Activated CD8-positive, alpha-beta T cell treated with anti-CD3 and anti-CD28 coated beads for 36 hours (primary cell): ENCODE measurements at regions not wholly inside any gene's neighbourhood (a gene's known extent, or its start where the extent isn't known, plus 50 kb on each side); places are given as distances from the start of the nearest gene placed in this dataset.

ENCODE experiments used
- ATAC-seq: fragments of 200-7000 bp; cut with Tn5 transposase; one replicate; pipeline ENCODE4 v1.10.0; 2021; ENCODE audit warnings: mild to moderate bottlenecking, moderate library complexity
- CTCF ChIA-PET: fragments of 350-600 bp; sonication (Branson Sonifier 250); formaldehyde crosslinking; loops from one replicate; lab custom pipeline; 2021; ENCODE audit warnings: antibody characterized with exemption; lab: Charles Lee
- POLR2A ChIA-PET: fragments of 350-600 bp; sonication (Branson Sonifier 250); formaldehyde crosslinking; loops from one replicate; lab custom pipeline; 2021; ENCODE audit warnings: antibody characterized with exemption; lab: Charles Lee
- DNase-seq: peaks from one replicate; pipeline ENCODE4 v3.0.0-alpha.2; 2020
- H3K27ac Mint-ChIP-seq: one replicate; pipeline ENCODE4 v1.8.0; 2021; ENCODE audit warnings: mild to moderate bottlenecking, mixed read lengths
- H3K27me3 Mint-ChIP-seq: one replicate; pipeline ENCODE4 v1.8.0; 2021; ENCODE audit warnings: mixed read lengths
- H3K36me3 Mint-ChIP-seq: one replicate; pipeline ENCODE4 v1.8.0; 2021; ENCODE audit warnings: low read depth, mixed read lengths
- H3K4me1 Mint-ChIP-seq: one replicate; pipeline ENCODE4 v1.8.0; 2021; ENCODE audit warnings: low read depth, mixed read lengths
- H3K4me3 Mint-ChIP-seq: one replicate; pipeline ENCODE4 v1.8.0; 2021; ENCODE audit warnings: mild to moderate bottlenecking, moderate library complexity, mixed read lengths
- H3K9me3 Mint-ChIP-seq: one replicate; pipeline ENCODE4 v1.8.0; 2021; ENCODE audit warnings: mixed read lengths
- intact Hi-C: fragments of 100-400 bp; cut with micrococcal nuclease; formaldehyde crosslinking; loops from one replicate; pipeline ENCODE4 v1.10.0; 2022
- TF ChIP-seq, protein P1 (sequence below): fragments of 200-600 bp; IDR thresholded peaks from one replicate; pipeline ENCODE4 v1.8.0; 2022; ENCODE audit warnings: antibody characterized with exemption, mild to moderate bottlenecking

DNA sequence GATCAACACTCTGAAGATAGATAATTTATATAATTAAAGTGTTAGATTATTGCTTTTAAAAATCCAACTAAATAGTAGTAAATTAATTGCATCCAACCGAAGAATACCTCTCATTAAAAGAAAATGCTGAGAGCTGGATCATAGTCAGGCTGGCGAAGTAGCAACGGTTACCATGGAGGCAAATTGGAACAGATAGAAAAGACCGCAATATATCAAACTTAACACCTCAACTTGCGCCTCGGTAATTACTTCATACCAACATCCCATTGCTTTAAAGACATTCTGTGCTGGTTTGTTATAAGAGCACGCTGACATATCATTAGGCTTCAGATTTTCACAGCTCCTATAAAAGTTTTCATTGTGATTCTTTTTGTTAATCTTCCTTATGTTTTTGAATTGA lies 183.8 kb upstream of the ZC3H15 start:
- peaks cover 2% of the 10 kb centered on the region for H3K9me3 Mint-ChIP-seq
- no peaks in the 10 kb centered on the region for H3K27me3 Mint-ChIP-seq
- ChIA-PET POLR2A (no interaction called here), CTCF (no interaction called here)
- no peak for DNase-seq
- TF ChIP-seq, protein P1, sequence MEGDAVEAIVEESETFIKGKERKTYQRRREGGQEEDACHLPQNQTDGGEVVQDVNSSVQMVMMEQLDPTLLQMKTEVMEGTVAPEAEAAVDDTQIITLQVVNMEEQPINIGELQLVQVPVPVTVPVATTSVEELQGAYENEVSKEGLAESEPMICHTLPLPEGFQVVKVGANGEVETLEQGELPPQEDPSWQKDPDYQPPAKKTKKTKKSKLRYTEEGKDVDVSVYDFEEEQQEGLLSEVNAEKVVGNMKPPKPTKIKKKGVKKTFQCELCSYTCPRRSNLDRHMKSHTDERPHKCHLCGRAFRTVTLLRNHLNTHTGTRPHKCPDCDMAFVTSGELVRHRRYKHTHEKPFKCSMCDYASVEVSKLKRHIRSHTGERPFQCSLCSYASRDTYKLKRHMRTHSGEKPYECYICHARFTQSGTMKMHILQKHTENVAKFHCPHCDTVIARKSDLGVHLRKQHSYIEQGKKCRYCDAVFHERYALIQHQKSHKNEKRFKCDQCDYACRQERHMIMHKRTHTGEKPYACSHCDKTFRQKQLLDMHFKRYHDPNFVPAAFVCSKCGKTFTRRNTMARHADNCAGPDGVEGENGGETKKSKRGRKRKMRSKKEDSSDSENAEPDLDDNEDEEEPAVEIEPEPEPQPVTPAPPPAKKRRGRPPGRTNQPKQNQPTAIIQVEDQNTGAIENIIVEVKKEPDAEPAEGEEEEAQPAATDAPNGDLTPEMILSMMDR = no peak
- no peak overlapping the region for H3K4me3 Mint-ChIP-seq
- no peaks in the 10 kb centered on the region for H3K4me1 Mint-ChIP-seq
- ATAC-seq = no peak
- peaks cover 16% of the 10 kb centered on the region for H3K36me3 Mint-ChIP-seq
- intact Hi-C loops = no loop called here
- H3K27ac Mint-ChIP-seq = no peak overlapping the region

DNA sequence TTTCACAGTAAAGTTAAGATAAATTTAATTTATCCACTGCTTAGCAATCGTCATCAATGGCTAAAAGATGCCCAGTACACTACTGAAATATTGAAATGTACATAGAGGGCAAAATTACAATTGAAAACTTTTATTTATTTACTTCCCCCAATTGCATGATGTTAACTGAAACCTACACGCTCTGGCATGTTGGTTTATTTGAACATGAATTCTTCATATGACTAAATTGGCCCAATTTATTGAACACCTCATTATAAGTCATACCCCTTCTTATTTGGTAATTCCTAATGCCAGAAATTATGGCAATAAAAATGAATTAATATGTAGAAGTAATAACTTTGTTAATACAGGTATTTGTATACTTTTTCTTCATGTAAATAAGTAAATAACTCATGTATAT lies 183.0 kb upstream of the ZC3H15 start:
- no peaks in the 10 kb centered on the region for H3K27me3 Mint-ChIP-seq
- H3K4me3 Mint-ChIP-seq = no peak overlapping the region
- peaks cover 17% of the 10 kb centered on the region for H3K36me3 Mint-ChIP-seq
- POLR2A ChIA-PET = no interaction called here
- CTCF ChIA-PET = no interaction called here
- H3K27ac Mint-ChIP-seq = no peak overlapping the region
- TF ChIP-seq, protein P1 = no peak
- ATAC-seq = no peak
- peaks cover 2% of the 10 kb centered on the region for H3K9me3 Mint-ChIP-seq
- H3K4me1 Mint-ChIP-seq = no peaks in the 10 kb centered on the region
- intact Hi-C loops = no loop called here
- DNase-seq = no peak

DNA sequence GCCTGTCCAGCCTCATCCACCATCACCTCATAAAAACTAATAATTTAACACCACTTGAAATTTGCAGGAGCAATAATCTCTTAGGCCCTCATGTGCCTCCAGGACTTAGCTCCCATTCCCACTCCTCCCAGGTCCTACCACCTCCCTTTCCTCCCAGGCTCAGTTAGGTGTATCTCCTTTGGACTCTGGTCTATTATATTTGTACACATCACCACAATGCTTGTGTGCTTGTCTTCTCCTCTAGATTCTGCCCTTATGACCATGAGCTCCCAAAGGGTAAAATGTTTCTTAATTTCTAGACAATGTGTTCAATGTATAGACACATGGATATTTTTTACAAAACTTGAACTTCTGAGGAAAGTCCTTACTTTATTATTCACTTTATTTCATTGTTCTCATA lies 182.0 kb upstream of the ZC3H15 start:
- H3K36me3 Mint-ChIP-seq = peaks cover 12% of the 10 kb centered on the region
- ATAC-seq = no peak
- ChIA-PET CTCF (no interaction called here), POLR2A (no interaction called here)
- peaks cover 2% of the 10 kb centered on the region for H3K9me3 Mint-ChIP-seq
- intact Hi-C loops = no loop called here
- no peak for DNase-seq
- H3K27me3 Mint-ChIP-seq = no peaks in the 10 kb centered on the region
- H3K27ac Mint-ChIP-seq = no peak overlapping the region
- H3K4me1 Mint-ChIP-seq = no peaks in the 10 kb centered on the region
- H3K4me3 Mint-ChIP-seq = no peak overlapping the region
- TF ChIP-seq, protein P1 = no peak

DNA sequence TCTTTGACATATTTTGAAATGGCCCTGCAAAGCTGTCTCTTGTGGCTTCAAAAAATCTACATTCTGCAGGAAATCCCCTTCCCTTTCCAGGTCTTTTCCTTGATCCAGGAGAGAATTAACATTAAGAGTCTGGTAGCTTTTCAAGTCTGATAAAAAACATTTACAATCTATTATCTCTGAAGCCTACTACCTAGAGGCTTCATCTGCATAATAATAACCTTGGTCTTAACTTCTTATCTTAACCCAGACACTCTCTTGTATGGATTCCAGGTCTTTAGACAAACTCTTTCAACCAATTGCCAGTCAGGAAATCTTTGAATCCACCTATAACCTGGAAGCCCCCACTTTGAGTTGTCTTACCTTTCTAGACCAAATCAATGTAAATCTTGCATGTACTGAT lies 179.3 kb upstream of the ZC3H15 start:
- no peak overlapping the region for H3K4me3 Mint-ChIP-seq
- DNase-seq = no peak
- no peak overlapping the region for H3K27ac Mint-ChIP-seq
- CTCF ChIA-PET = no interaction called here
- TF ChIP-seq, protein P1 = no peak
- H3K36me3 Mint-ChIP-seq = peaks cover 11% of the 10 kb centered on the region
- H3K9me3 Mint-ChIP-seq = no peaks in the 10 kb centered on the region
- no peaks in the 10 kb centered on the region for H3K4me1 Mint-ChIP-seq
- POLR2A ChIA-PET = no interaction called here
- no peaks in the 10 kb centered on the region for H3K27me3 Mint-ChIP-seq
- intact Hi-C loops = no loop called here
- ATAC-seq = no peak

DNA sequence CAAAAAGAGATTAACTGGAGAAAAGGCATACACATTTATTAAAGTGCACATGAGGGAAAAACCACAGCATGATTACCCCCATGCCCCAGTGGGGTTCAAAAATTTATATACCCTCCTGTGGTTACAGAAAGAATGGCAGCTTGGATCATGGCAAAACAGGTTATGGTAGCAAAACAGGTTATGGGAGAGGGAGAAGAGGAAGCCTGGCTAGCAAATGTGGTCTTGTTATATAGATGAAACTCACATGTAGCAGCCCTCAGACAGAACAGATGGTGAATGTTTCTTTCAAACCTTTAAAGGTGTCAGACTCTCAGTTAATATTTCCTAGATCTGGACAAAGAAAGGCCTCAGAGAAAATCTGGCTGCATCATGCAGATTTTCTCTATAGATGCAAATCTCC lies 178.2 kb upstream of the ZC3H15 start:
- no peak for ATAC-seq
- Mint-ChIP-seq H3K27me3 (no peaks in the 10 kb centered on the region), H3K9me3 (peaks cover 4% of the 10 kb centered on the region), H3K27ac (no peak overlapping the region), H3K4me1 (no peaks in the 10 kb centered on the region), H3K4me3 (no peak overlapping the region), H3K36me3 (peaks cover 14% of the 10 kb centered on the region)
- no peak for DNase-seq
- CTCF ChIA-PET = no interaction called here
- intact Hi-C loops = no loop called here
- TF ChIP-seq, protein P1 = no peak
- POLR2A ChIA-PET = interaction anchor here (0.6 kb wide), 1 partner anchor 1235 kb away, joined by 3 read pairs; no protein-coding TSS in a partner anchor
